ENCODE measurements at regions not wholly inside any gene's neighbourhood (a gene's known extent, or its start where the extent isn't known, plus 50 kb on each side); places are given as distances from the start of the nearest gene placed in this dataset.

GRCh38 chr5:56289602-56289987, 56.5 kb upstream of the ANKRD55 start:
- H3K27me3 Mint-ChIP-seq, result no peaks in the 10 kb centered on the region
- H3K4me1 Mint-ChIP-seq, result peaks cover 7% of the 10 kb centered on the region
- H3K4me3 Mint-ChIP-seq, result no peak overlapping the region
- no peaks in the 10 kb centered on the region for H3K36me3 Mint-ChIP-seq
- no peaks in the 10 kb centered on the region for H3K9me3 Mint-ChIP-seq
- H3K27ac Mint-ChIP-seq, result no peak overlapping the region
- no peak for ATAC-seq

- Mint-ChIP-seq H3K4me1 (peaks cover 7% of the 10 kb centered on the region), H3K4me3 (no peak overlapping the region), H3K36me3 (no peaks in the 10 kb centered on the region), H3K27me3 (no peaks in the 10 kb centered on the region), H3K27ac (no peak overlapping the region), H3K9me3 (no peaks in the 10 kb centered on the region)
- no peak for ATAC-seq
Measured at GRCh38 chr5:56288873-56289601, 55.9 kb upstream of the ANKRD55 start.

GRCh38 chr5:56286015-56286884, 53.1 kb upstream of the ANKRD55 start:
- Mint-ChIP-seq H3K9me3 (no peaks in the 10 kb centered on the region), H3K27me3 (no peaks in the 10 kb centered on the region), H3K4me3 (no peak overlapping the region), H3K4me1 (peaks cover 7% of the 10 kb centered on the region), H3K27ac (no peak overlapping the region), H3K36me3 (no peaks in the 10 kb centered on the region)
- no peak for ATAC-seq

DNA sequence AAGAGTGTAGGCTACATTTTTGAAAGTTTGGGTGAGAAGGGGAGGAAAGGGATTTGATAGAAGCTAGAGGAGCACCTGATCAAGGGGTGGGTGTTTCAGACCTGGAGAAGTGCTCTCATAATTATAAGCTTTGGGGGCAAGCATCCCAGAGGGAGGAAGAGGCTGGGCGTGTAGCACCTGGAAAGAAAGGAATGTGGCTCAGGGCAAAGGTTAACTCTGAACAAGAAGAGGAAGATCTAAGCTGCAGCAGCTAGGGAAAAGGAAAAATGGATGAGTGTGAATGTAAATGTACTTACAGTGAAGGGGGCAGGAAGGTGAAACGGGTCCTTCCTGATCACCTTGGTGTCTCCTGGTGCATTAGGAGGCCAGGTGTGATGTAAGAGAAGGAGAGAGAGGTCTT, 49.8 kb upstream of the ANKRD55 start:
- no peak overlapping the region for H3K27ac Mint-ChIP-seq
- H3K27me3 Mint-ChIP-seq, result no peaks in the 10 kb centered on the region
- H3K4me1 Mint-ChIP-seq, result no peaks in the 10 kb centered on the region
- H3K4me3 Mint-ChIP-seq, result no peak overlapping the region
- no peaks in the 10 kb centered on the region for H3K9me3 Mint-ChIP-seq
- H3K36me3 Mint-ChIP-seq, result no peaks in the 10 kb centered on the region
- no peak for ATAC-seq

Measured in stimulated activated memory B cell treated with anti-CD40 and anti-IgM and Interleukin-4, amounts not matched to agents 10 μg/mL and 1 μg/mL and 100 μg/mL, for 72 hours (primary cell).